T47D (cell line): ENCODE measurements at regions not wholly inside any gene's neighbourhood (a gene's known extent, or its start where the extent isn't known, plus 50 kb on each side); places are given as distances from the start of the nearest gene placed in this dataset.

Experiments
- DNase-seq, 2 experiments: peaks; one replicate each; pipeline versions ENCODE4 v3.0.0 to v3.0.0-alpha.2; 2011 to 2012; ENCODE audit warnings: low read depth in 1 of 2, low spot score in 1 of 2
- JUND ChIP-seq: IDR thresholded peaks from 2 replicates; pipeline ENCODE4 v1.6.1; 2012; ENCODE audit warnings: low read depth
- in situ Hi-C: cut with HindIII; loops from 2 replicates; pipeline ENCODE4 v1.10.0; 2016; ENCODE audit warnings: low sequenced_read_pairs, low pct_unique_long_range_greater_than_20kb

DNA sequence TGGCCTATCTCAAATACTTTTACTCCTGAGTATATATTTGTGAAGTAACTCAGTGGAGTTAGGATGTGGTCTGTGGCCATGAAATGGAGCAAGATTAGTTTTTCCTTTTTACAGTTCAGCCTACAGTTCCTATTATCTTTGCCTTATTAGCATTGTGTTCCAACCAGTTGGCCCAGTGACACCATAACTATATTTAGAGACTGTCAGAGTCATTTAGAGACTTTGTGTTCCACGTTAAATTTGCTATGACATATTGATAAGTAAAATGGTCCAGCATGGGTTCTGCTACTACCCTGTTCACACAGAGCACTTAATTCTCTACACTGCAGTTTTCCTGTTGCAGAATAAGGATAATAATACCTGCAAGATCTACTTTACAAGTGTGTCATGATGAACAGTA, 68.3 kb upstream of the RAB11FIP2 start:
- TF ChIP-seq JUND, result no peak
- in situ Hi-C loops, result no loop called here
- no peak for DNase-seq

DNA sequence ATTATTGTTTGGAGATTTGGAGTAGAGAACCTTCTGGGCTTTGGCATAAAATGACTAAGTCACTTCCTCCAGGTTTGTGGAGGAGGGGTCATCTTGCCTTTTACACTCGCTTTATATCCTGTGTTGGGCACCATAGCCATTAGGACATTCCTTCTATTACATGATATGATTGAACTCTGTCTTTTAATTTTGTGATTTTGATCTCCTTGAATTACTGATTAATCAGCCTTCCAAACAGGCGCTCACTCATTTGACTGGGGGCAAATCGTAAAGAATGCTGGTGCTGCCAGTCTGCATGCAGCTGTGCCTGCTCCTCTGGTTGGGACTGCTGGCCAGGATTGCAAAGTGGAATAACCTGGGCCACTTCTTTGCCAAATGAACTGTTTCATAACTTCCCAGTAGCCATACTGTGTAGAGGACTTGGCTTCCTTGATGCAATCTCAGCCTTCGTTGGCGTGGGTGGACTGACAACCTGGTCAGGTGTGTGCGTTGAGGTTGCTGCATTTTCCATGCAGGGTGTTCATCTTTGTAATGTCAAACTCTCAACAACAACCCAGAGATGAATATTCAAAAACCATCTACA, 65.9 kb upstream of the RAB11FIP2 start:
- TF ChIP-seq JUND, result no peak
- in situ Hi-C loops, result no loop called here
- peak in 1 of 2 experiments; percentile 61 for DNase-seq

DNA sequence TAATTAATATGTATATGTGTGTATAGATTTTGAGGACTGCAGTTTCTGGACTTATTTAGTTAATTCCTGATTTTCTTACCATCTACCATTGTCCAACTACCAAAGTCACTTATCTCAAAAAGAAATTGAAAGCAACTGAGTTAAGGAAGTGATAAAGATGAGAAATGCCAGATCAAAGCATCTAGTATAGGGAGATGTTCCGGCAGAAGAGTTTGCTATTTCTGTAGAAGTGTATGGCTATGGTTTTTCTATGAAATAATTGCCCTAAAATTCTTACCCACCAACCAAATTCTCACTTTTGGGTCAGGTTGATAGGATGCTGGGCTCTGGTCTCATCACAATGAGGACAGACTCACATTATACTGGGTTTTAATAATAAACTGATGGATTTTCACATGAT, 64.0 kb upstream of the RAB11FIP2 start:
- in situ Hi-C loops, result no loop called here
- DNase-seq, result no peak
- no peak for TF ChIP-seq JUND

DNA sequence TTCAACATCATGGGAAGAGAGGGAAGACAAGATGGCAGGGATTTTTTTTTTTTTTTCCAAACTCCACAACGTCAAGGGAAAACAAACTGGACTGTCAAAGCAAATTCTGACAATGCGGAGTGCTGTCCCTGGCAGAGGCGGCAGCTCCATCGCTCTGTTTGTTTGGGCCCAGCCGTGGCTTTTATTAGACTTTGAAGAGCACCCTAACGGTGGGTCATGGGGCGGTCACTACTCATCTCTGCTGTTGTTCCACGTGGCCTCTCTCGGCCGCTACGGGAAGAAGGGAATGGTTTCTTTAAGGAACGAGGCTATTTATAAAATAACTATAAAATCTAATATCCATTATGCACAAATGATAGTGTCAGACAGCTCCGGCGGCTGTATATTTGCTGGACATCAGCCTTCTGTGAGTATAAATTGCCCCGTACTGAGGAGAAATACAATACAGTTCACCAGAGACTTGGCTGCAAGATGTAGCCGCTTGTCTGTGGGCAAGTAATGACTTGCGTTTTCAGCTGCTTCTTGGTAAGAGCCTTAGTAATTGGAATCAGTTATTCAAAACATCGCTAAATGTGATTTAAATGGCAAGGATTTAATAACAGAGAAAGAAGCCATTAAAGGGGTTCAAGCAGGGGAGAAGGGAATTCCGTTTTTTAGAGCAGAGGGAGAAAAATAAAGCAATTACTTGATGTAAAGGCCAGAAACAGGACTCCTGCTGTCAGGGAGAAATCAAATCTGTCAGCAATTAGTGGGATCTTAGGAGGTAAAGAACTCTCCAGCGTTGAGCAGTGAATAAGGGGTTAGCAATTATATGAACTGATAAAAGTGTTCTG, 61.7 kb upstream of the RAB11FIP2 start:
- no peak for TF ChIP-seq JUND
- DNase-seq, result no peak
- in situ Hi-C loops, result no loop called here

DNA sequence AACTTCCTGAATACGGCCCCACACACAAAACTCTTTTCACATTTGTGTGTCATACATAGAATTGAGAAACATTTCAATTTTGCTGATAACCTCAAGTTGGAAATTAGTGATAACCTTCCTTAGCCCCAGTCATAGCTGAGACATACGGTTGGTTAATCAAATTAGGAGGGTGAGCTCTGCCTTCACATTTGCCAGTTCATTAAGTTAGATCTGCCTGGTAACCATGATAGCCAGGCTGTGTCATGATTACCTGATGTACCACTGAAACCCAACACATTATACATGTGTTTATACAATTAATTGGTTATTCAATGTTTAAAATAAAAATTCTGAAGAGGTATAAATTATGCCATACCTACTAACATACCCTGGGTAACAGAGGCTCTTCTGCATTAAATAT, 60.8 kb upstream of the RAB11FIP2 start:
- TF ChIP-seq JUND, result no peak
- DNase-seq, result no peak
- in situ Hi-C loops, result no loop called here

DNA sequence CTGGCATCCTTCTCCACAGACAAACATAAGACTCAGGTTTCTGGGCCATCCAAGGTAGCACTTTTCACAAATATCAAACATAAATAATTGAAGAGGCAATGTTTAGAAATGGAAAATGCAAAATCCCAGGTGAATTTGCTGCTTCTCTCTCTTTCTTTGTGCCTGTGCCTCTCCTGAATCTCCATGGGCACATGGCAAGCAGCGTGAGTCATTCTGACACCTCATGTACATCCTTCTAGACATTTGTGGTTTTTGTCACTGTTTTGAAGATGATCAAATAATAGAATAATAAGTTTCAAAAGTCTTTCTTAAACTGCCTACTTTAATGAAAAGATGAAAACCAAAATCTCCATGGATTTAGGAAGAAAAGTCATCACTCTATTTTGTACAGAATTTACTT, 60.3 kb upstream of the RAB11FIP2 start:
- no peak for TF ChIP-seq JUND
- no peak for DNase-seq
- in situ Hi-C loops, result no loop called here

DNA sequence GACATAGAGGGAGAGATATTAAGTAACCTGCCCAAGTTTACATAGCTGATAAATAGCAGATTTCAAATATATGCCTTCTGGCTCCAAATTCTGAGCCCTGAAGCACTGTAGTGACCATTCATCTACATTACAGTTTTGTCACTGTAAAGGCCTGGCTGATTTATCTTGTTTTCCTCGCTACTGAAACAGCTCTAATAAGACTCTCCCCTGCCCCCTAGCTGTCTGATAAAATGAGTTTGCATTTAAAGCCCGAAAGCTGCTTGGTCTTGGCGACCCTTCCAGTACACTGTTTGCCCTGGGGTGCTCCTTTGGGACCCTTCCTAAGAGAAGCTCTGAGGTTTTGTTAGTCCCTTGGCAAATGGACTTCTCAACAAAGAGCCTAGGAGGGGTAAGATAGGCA, 59.7 kb upstream of the RAB11FIP2 start:
- in situ Hi-C loops, result no loop called here
- peak in 1 of 2 experiments; percentile 13 for DNase-seq
- no peak for TF ChIP-seq JUND

DNA sequence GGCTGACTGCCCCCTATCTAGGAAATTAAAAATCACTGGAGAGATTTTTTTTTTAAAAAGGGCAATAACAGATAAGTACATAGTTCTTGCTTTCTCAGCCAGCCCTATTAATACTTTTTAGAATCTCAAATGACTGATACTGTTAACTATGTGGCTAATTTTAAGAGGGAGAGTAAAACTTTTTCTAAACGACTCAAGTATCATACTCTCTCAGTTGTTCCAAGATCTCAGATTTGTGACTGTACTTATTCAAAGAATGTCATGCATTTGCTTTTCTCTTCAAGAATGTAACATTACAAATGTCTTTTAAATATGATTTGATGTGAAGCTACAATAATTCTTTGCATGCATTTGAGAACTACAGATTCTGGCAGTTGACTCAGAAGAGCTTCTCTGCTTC, 55.4 kb upstream of the RAB11FIP2 start:
- no peak for TF ChIP-seq JUND
- in situ Hi-C loops, result no loop called here
- no peak for DNase-seq

DNA sequence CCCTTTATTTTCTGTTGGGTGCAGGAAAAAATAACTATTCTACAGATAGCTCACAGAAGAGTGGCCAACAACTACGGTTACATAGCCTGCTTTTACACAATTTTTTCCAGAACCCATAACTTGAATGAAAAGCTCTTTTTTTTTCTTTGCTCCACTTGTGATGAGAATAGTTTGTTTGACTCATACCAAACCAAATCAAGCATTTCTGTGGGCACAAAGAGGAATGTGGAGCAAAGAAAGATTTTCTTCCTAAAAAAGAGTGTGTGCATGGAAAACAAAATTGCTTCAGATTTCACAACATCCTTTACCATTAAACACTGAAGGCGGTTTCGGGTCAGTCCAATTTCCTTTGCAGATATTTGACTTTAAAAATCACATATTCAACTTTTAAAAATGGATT, 54.8 kb upstream of the RAB11FIP2 start:
- no peak for TF ChIP-seq JUND
- in situ Hi-C loops, result no loop called here
- DNase-seq, result no peak
